ENCODE measurements at regions not wholly inside any gene's neighbourhood (a gene's known extent, or its start where the extent isn't known, plus 50 kb on each side); places are given as distances from the start of the nearest gene placed in this dataset.
"Not testable (repeated sequence)": the region's sequence is repeated elsewhere in the genome, so short reads cannot be mapped to it uniquely, and the experiment has no call there.

GRCh38 chrX:39244147-39244546, 442.9 kb downstream of the MID1IP1 start:
- no peak for DNase-seq

GRCh38 chrX:39245024-39245423, 443.8 kb downstream of the MID1IP1 start:
- DNase-seq: no peak

- DNase-seq: no peak
Measured at GRCh38 chrX:39247536-39247935, 446.3 kb downstream of the MID1IP1 start.

DNA sequence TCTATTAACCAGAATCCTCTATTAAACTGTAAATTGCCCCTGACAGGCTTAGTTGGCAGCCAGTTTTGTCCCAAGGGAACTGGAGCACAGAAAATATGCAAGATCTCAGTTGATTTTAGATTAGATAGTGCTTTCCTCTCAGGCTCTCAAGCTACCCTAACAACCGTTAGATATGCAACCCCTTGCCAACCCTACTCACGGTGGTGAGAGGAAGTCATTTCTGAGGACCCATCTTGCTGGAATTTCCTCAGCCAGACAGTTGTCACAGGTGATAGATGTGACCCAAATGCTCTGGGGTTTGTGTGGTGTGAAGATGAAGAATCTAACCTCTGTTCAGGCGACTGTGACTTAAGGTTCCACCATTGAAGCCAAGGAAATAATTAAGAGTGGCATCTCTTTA, 447.1 kb downstream of the MID1IP1 start:
- no peak for DNase-seq

DNA sequence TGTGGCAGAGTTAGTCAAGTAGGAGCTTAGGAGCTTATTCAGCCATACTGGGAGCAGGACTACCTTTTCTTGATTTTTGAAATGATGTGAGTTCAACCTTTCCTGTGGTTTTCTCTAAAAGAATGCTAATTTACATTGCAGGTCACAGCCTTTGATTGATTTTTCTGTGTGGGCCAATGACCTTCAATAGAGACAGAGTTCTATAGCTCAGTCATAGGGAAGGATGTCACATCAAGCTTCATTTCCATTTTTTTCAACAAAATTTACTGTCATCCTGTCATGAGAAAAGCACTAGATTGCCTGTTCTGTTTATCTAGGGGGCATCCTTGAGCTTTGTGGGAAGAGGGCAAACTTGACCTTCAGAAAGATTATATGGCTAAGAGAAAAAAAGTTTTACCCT, 448.7 kb downstream of the MID1IP1 start:
- DNase-seq: no peak

DNA sequence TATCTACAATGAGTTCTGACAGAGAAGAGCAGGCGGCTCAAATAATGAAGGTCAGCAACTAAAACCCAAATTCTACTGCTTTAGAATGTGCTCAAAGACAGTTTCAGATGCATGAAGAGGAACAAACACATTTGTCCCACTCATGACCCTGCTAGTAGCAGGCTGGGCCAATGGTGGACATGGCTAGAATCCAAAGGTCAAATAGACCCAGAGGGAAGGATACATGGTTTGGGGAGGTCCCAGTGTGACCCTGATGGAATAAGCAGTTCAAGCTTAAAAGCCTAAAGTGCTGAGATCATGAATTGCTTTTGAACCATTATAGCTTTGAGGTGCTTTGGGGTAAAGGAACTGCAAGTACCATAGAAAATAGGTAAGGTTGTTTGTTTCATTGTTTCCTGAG, 450.7 kb downstream of the MID1IP1 start:
- no peak for DNase-seq

- DNase-seq: no peak
Measured at GRCh38 chrX:39253551-39253950, 452.3 kb downstream of the MID1IP1 start.

DNA sequence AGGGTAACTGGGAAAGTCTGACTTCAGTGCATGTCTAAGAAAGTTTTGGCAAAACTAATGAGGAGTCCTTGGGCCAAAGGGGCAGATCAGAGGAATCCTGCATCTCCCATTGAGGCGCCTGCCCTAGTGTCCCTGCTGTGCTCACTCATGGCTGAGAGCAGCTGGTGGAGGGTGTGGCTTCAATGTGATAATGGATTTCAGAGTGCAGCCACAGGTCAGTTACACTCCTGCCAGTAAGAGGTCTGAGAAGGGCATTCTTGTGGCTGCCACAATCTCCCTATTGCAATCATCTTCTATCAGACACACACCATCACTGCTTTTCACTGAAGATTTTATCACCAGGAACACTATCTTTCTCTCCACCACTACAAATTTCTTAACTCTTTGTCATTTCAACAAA, 457.1 kb downstream of the MID1IP1 start:
- no peak for DNase-seq

- no peak for DNase-seq
Measured at GRCh38 chrX:39260965-39261364, 459.7 kb downstream of the MID1IP1 start.

- no peak for DNase-seq
Measured at GRCh38 chrX:39261446-39262147, 460.3 kb downstream of the MID1IP1 start.

GRCh38 chrX:39262641-39263040, 461.4 kb downstream of the MID1IP1 start:
- no peak for DNase-seq

GRCh38 chrX:39264023-39264422, 462.8 kb downstream of the MID1IP1 start:
- DNase-seq: no peak

GRCh38 chrX:39267176-39267575, 465.9 kb downstream of the MID1IP1 start:
- DNase-seq: no peak

GRCh38 chrX:39268207-39268606, 466.9 kb downstream of the MID1IP1 start:
- DNase-seq: no peak

- no peak for DNase-seq
Measured at GRCh38 chrX:39275500-39276068, 474.3 kb downstream of the MID1IP1 start.

GRCh38 chrX:39277685-39278390, 476.6 kb downstream of the MID1IP1 start:
- DNase-seq: not testable (repeated sequence)

- DNase-seq: no peak
Measured at GRCh38 chrX:39283239-39283638, 482.0 kb downstream of the MID1IP1 start.

GRCh38 chrX:39288592-39288991, 487.3 kb downstream of the MID1IP1 start:
- DNase-seq: no peak

DNA sequence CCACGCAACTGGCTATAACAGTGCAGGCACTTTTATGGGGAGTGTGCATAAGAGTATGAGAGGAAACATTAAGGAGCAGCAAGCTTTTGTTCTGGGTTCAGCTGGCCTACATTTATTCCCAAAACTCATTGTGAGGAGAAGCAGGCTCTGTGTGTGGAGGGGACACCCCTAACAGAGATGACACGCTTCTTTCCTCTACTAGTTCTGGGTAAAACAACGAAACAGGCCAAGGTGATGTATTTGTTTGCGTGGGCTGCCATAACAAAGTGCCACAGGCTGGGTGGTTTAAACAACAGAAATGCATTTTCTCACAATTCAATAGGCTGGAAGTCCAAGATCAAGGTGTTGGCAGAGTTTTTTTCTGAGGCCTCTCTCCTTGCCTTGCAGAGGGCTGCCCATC, 488.6 kb downstream of the MID1IP1 start:
- no peak for DNase-seq

GRCh38 chrX:39293203-39293602, 491.9 kb downstream of the MID1IP1 start:
- no peak for DNase-seq

GRCh38 chrX:39296472-39296871, 495.2 kb downstream of the MID1IP1 start:
- no peak for DNase-seq

DNA sequence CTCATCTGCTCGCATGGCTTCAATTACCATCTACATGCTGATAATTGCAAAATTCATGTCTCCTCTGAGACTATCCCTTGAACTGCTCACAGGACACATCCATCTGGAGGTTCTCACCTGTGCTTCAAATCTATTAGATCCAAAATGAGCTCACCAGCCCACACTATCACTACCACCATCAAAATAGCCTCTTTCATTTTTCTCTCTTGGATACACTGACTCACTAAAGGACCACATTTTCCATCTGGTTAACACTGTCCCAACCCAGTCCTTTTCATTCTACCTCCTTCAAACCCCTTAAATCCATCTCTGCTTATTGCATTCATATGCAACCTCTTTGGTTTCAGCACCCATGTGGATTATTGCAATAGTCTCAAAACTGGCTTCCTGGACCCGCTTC, 497.6 kb downstream of the MID1IP1 start:
- no peak for DNase-seq

DNA sequence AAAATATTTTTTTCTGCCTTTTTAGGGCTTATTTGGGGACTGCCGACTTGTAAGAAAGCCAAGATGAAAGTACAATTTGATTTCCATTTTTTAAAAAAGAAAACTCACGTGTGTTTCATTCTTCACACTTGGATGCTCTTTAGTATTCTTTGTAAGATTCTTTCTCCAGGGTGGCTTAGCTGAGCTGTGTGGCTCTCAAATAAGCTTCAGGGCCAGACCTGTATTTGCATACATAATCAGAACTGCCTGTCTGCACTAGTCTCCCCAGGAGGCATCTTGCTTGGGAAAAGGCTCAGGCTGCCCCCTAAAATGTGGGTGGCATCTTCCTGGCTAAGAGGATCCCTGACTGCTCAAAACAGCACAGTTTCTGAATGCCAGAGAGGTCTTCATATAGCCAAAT, 498.4 kb downstream of the MID1IP1 start:
- DNase-seq: no peak

DNA sequence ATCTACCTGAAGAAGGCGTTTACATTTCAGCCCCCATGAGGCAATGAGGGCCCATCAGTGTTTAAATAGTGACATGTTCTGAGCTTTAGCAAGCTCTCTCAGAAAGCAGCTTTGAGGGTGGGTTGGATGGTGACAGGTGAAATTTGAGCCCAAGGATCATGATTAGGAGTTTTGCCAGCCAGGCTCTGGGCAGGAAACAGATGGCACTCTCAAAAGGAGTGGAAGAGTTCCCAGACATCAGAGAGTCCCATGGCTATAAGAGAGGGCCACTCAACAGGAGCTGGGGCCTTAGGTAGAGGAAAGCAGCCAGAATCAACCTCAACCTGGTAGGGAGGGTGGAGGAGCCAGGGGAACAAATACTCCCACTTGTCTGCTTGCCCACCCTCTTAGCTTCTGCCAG, 499.8 kb downstream of the MID1IP1 start:
- DNase-seq: no peak
